NCI-H1105 (cell line): ENCODE measurements at regions not wholly inside any gene's neighbourhood (a gene's known extent, or its start where the extent isn't known, plus 50 kb on each side); places are given as distances from the start of the nearest gene placed in this dataset.

Experiments
- DNase-seq: peaks from one replicate; lab custom pipeline; 2025; lab: John Stamatoyannopoulos, UW

- no peak for DNase-seq
Observed at GRCh38 chr3:187823746-187824145, 78.5 kb upstream of the BCL6 start.

GRCh38 chr3:187827723-187828122 lies 82.5 kb upstream of the BCL6 start:
- DNase-seq, result no peak

- DNase-seq, result no peak
Observed at GRCh38 chr3:187828579-187829452, 83.5 kb upstream of the BCL6 start.

- no peak for DNase-seq
Observed at GRCh38 chr3:187830181-187830580, 84.9 kb upstream of the BCL6 start.

- no peak for DNase-seq
Observed at GRCh38 chr3:187831125-187832051, 86.1 kb upstream of the BCL6 start.

GRCh38 chr3:187832202-187832601 lies 86.9 kb upstream of the BCL6 start:
- DNase-seq, result no peak

- DNase-seq, result no peak
Observed at GRCh38 chr3:187833375-187833774, 88.1 kb upstream of the BCL6 start.

GRCh38 chr3:187833799-187834578 lies 88.7 kb upstream of the BCL6 start:
- DNase-seq, result no peak

GRCh38 chr3:187836823-187837770 lies 91.8 kb upstream of the BCL6 start:
- DNase-seq, result no peak

GRCh38 chr3:187838016-187838540 lies 92.8 kb upstream of the BCL6 start:
- no peak for DNase-seq

GRCh38 chr3:187839422-187839821 lies 94.2 kb upstream of the BCL6 start:
- DNase-seq, result no peak

- DNase-seq, result no peak
Observed at GRCh38 chr3:187840856-187841255, 95.6 kb upstream of the BCL6 start.

- DNase-seq, result no peak
Observed at GRCh38 chr3:187841560-187841959, 96.3 kb upstream of the BCL6 start.

GRCh38 chr3:187843654-187844053 lies 98.4 kb upstream of the BCL6 start:
- DNase-seq, result no peak

GRCh38 chr3:187844708-187845107 lies 99.4 kb upstream of the BCL6 start:
- no peak for DNase-seq

GRCh38 chr3:187845826-187846225 lies 100.6 kb upstream of the BCL6 start:
- DNase-seq, result no peak

GRCh38 chr3:187848401-187848800 lies 103.1 kb upstream of the BCL6 start:
- no peak for DNase-seq

GRCh38 chr3:187849016-187849654 lies 103.9 kb upstream of the BCL6 start:
- DNase-seq, result no peak

GRCh38 chr3:187850258-187850921 lies 105.1 kb upstream of the BCL6 start:
- DNase-seq, result no peak
